AG08396 (cell line): ENCODE measurements at regions not wholly inside any gene's neighbourhood (a gene's known extent, or its start where the extent isn't known, plus 50 kb on each side); places are given as distances from the start of the nearest gene placed in this dataset.

Experiments used
- DNase-seq: peaks from one replicate; pipeline ENCODE4 v3.0.0; 2012; ENCODE audit warnings: low spot score, mixed read lengths

DNA sequence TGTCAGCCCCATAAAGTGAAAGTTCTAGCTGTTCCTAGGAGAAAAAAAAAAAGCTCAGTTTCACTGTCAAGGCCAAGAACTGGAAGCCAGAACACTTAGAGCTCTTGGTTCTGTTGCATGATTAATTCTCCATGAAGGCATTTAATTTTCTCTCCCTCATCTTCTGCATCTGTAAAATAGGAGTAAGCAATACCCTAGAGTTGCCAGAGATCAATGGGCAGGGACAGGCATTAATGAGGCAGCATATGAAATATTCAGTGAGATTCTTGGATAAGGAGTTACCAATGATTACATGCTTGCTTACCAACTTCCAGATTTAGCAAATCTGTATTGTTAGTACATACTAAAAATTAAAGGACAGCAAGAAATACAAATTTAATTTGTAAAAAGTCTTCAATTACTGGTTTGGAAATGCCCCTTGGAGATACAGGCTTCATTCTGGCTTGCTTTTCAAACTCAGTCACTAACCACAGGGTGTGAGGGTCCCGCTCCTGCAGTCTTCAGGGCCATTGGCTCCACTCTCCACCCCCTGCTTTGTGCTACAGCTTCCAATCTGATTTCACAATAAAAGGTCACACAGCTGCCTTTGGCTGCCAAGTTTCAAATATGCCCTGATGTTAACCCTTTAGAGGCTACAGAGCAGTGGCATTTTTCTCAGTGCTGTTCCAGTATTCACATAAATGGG is 624.6 kb downstream of the BNC2 start:
- DNase-seq: peak; percentile 24

DNA sequence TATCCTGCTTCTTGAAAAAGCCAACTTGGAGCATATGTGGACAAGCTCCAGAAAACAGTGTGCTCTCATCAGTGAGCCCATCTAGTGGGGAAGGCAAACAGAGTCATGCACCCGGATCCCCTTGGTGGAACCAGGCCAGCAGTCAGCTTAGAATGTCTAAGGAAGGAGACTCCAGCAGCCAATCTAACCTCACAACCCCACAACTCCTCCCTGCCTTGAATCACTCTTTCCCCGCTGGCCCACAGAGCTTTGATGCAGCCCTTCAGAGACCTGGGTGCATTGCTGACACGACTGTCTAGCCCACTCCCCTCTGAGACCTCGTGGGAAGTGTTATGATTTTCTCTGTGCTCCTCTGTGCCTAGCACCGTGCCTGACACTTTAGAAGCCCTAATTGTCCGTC is 623.7 kb downstream of the BNC2 start:
- no peak for DNase-seq

DNA sequence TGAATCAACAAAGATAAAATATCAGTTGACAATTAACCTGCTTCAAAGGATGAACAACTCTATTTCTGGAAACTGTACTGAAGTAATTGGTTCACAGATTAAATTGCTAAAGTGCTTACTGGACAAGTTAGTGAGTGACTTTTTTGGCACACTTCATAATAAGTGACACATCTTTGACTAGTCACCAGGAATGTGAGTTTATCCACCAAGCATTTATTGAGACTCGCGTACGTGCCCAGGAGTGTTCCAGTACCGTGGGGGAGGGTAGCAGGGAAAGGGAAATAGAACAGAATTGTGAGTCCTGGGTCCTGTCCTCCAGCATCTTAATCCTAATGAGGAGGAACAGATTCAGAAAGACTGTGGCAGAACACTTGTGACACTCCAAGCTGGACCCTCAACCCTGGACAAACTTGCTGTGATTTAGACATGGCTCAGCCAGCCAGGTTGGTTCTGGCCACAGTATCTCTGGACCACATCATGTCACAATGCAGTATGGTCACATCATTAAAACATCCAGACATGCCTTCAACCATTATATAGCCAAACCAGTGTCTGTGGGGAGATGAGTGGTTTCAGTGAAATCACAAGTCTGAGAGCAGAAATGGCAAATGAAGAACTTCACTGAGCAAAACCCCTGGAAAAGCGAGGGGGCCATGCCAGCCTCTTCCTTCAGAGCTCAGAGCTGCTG is 623.1 kb downstream of the BNC2 start:
- DNase-seq: peak; percentile 65

DNA sequence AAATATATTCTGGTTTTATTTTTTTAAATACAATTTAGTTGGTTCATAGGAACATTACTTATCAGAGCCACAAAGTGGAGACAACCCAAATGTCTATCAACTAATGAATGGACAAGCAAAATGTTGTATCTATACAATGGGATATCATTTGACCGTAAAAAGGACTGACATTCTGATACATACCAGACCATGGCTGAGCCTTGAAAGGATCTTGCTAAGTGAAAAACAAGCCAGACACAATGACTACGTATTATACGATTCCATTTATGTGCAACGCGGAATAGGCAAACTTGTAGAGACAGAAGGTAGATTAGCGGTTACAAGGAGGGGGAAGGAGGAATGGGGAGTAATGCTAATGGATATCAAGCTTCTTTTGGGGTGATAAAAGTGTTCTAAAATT is 621.6 kb downstream of the BNC2 start:
- DNase-seq: no peak

DNA sequence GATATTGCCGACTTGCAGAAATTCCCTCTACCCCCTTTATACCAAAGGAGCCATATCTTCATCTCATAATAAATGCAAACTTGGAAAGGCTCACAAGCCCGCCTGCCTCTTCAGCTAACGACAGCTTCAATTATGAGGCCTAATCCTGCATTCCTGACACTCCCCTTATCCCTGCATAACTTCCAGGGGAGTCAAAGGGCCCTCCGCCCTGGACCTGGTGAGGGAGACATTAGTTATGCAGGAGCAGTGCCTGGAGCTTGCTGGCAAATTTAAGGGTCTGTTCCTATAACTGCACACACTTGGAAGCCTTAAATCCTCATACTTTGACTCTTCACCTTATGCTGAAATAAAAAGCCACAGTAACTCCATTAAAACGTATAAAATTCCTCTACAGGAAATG is 617.9 kb downstream of the BNC2 start:
- no peak for DNase-seq

DNA sequence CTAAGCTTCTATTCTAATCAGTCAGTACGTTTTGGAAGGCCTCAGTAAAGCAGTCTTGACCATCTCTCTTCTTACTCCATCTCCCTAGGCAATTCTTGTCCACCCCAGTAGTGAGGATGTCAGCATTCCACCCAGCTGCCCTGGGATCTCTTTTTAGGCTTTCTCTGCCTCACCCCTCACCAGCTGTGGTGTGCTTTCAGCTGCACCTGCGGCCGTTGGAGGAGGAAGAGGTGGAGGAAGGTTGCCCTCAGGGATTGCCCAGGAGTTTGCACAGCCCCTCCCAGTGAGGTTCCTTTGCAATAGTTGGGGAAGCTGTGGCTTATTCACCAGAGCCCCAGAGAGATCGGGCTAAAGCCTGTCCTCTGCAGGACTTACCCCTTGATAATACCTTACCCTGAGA is 615.8 kb downstream of the BNC2 start:
- no peak for DNase-seq

DNA sequence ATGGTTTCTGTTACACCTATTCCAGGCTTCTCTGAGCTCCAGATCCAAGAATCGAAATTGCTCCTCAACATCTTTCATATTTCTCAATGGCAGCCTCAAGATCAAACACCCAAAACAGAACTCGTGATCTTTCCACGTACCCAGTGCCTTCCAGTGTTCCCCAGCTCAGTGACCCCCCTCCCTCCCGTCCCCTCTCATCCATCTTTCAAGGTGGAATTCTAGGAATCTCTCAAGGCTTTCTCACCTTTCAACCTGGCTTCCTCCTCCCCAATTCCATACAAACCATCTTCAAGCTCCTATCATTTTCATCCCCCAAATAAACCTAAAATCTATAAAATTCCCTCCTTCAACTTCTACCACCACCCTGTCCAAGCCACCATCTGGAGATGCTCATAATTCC is 615.3 kb downstream of the BNC2 start:
- no peak for DNase-seq

DNA sequence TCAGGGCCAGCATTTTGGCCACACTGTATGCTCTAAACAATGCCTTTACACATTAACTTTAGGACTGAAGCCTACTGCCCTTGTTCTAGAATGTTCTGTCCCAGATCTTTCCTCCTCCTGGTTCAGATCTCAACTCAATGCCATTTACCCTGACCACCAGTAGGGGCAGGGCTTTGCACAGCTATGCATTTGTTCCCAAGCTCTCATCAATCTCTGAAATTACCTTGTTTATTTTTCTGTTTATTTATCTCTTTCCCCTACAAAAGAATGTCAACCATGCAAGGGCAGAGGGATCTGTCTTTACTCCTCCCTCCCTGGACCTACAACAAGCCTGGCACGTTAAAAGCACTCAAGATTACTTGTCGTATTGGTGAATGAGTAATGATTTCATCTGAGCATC is 612.9 kb downstream of the BNC2 start:
- DNase-seq: peak; percentile 23

- no peak for DNase-seq
These were observed 612.3 kb downstream of the BNC2 start for GRCh38 chr9:16258191-16258590.

DNA sequence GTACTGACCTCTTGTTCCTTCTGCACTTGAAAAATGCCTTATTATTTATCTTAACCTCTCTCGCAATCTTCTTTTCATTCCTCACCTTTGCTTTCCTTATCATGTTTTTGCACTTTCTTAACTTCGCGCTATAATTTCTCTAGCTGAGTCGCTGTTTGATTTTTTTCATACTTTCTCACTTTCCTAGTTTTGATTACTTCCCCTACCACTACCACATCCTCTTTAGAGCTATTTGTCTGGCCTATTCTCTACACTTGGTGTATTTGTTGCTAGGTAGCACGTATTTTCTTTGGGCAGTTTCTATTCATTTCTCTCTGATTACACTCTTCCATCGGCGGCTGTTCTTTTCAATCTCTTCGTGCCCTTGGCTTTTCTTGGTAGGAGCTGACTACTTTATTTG is 611.8 kb downstream of the BNC2 start:
- DNase-seq: no peak

DNA sequence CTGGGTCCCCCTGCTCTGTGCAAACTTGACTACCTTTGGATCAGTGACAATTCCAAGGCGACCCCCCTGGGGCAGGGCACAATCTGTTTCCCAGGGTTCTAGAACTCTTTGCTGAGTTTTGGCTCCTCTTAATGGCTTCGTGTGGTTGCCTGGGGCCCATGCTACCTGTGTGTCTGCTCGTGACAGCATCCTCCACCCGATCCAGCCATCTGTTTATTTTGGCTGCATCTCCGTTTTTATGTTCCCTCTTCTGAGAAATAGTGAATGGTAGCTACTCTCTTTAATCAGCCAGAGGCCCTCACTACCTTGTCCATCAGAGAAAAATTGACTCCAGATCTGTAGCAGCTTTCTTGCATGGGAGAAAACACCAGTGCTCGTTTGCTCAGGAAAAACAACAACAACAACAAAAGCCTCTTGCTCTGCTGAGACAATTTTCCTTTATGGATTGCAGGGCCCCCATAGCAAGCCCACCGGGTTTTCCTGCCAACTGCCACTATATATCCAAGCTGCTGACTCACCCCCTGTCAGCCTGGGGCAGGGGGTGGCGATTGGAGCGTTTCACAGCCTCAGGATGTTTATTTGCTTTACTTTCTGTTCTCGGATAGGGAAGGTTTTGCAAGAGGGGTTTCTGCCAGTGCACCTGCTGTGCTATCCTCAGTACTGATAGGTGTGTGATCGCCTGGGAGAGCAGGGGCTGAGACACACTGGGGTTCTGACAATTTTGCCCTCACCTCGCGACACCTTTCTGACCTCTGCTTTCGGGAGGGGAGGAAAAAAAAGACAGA is 607.8 kb downstream of the BNC2 start:
- DNase-seq: no peak

DNA sequence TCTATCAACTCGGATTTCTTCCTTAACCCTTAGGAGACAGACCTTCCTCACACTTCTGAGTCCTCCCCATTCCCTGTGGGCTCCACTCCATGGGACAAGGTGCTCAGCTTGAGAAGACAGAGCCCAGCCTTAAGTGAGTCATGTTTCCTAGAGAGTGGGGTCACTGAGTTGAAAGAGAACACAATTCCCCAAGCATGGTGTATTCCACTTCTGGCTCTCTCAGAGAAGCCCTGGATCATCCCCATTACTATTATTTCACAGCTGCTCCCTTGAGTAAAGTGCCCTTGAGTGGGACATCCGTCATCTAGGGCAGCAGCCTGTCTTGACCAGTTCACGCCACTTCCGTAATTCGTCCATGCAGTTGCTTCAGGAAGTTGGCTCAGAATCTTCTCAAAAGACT is 604.8 kb downstream of the BNC2 start:
- DNase-seq: no peak

DNA sequence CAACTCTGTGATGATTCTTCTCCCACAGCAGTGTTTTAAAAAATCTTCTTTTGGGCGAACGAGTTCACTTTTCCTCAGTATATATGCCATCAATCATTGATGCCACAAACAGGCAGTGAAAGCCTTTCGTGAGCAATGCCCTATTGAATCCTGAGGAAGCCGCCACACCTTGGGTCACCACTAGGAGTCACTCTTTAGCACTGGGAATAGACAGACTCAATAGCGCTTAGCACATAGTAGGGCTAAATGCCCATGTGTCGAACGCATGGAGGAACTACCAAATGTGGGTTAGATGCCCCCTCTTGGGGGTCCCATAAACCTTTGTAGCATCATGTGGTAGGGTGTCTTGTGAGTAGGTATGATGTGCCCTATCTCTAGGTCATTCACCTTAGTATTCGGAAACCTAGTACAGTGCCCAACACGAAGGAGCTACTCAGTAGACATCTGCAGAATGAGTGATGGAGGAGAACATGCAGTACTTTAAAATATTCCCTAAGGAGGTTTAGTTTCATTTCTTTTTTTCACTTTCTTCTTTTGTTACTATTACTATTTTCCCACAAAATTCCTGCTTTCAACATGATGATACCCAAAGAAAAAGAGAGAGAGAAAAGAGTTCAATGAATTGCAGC is 603.7 kb downstream of the BNC2 start:
- DNase-seq: no peak

GRCh38 chr9:16267281-16268066 is 603.0 kb downstream of the BNC2 start:
- no peak for DNase-seq

DNA sequence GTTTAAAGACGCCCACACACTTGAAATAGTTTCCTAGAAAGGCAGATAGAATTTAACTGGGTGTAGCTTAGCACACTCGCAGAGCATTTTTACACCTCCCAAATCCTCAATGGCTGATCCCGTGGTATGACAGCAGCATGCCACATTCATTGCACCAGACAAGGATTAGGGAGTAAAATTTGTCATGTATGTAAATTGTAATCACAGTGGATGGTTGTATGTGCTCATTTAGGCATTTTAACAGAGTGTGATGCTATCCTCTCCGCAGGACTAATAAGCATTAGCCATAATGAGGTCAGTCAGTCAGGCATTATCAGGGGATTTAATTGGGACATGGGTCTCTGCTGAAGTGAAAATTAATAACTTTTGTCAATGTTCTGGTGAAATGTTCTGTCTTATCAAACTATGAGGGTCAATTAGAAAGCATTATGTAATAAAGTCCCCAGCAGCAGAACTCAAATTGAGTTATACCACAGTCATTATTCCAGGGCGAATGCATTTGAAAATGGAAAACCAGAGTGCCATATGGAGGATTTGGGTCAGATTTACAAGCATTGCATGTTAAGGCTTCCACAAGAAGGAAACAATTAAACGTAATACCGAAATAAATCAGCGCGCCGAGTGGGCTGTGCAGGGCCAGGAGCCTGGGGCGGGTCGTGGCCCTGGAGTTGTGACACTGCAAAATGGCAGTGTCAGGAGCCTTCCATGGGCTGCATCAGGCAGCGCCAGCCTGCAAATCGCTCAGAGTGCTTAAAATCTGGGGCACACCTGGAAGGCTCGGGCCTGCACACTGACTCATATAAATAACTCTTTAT is 602.2 kb downstream of the BNC2 start:
- DNase-seq: no peak

DNA sequence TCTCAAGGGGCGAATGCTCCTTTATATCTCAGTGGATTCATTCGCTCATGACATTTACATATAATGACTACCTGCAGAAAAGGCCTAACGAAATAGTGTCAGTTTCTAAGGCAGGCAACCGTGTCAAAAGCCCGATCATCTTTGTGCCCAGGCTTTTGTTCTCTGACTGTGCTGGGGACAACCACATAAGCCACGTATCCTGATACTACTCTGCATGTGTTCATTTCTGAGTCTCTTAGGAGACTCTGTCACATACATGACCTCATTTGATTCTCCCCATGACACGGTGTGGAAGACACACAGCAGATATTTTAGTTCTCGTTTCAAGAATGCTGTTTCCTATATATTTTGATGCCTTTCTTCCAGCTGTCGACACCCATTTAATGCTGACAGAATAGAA is 598.5 kb downstream of the BNC2 start:
- no peak for DNase-seq

DNA sequence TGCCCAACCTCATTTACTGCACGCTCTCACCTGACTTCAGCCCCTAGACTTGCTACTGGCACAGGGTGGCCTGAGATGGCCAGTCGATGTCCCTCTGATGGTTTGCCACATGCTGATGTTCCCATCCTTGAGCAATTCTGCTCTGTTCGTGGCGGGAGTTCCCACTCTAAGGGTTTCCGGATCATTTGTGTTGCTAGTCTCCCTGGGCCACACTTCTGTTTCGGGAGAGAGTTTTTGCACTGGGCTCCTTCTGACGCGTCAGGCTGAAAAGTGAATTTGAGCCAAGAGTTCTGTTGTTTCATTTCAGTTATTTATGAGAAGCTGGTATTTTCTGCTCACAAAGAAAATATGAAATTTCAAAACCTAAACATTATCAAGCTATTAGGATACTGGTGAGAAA is 597.7 kb downstream of the BNC2 start:
- DNase-seq: no peak

DNA sequence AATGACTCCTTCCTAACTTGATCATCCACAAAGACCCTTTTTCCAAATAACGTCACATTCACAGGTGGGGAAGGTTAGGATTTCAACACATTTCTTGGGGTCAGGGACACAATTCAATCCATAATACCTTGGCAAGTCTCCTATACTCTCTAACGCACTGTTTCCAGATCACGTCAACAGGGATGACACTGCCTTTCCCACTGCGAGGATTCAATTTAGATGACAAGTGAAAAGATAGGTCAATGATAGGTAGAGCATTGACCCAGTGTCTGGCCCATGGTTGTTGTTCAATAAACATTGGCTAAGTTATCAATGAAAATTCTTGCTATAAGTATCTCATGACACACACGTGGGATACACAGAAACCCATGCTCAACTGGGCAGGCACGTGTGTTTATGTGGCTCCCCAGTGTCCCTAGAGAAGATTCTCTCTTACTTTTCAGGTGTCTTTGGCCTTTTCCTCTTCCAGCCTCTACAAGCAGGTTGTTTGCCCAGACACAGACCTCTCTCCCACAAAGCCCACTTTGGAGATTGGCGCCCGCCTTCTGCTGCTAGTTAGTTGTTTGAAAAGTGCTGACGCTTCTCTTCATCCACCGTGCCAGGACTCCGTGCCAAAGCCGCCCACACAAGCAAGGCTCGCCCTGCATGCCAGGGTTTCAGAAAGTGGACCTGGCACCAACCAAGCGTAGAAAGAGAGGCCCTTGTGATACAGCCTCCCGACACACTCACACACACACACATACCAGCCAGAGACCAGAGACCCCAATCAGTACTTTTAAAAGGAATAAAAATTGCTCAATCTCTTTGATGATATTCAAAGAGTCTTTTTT is 594.5 kb downstream of the BNC2 start:
- DNase-seq: no peak

GRCh38 chr9:16276866-16277265 is 593.6 kb downstream of the BNC2 start:
- no peak for DNase-seq

GRCh38 chr9:16277471-16277960 is 593.0 kb downstream of the BNC2 start:
- no peak for DNase-seq
